A549 (cell line): ENCODE measurements at regions not wholly inside any gene's neighbourhood (a gene's known extent, or its start where the extent isn't known, plus 50 kb on each side); places are given as distances from the start of the nearest gene placed in this dataset.

Experiments
- CEBPB ChIP-seq, 2 experiments: fragments of >200 bp in 1 of 2; sonication (Bioruptor Twin) in 1 of 2; formaldehyde crosslinking in 1 of 2; IDR thresholded peaks; 2 replicates each; pipeline ENCODE4 v1.6.1; 2012 to 2016
- CHD2 ChIP-seq: fragments of 150-350 bp; IDR thresholded peaks from 2 replicates; pipeline ENCODE4 v1.6.1; 2014; ENCODE audit warnings: low read length; ENCODE audit not compliant: partially characterized antibody
- CHD4 ChIP-seq: fragments of 200-600 bp; sonication (generic); IDR thresholded peaks from 2 replicates; pipeline ENCODE4 v1.6.1; 2016; ENCODE audit warnings: antibody characterized with exemption, mild to moderate bottlenecking, borderline replicate concordance
- CTCF ChIP-seq: fragments of >200 bp; sonication (Bioruptor Twin); formaldehyde crosslinking; IDR thresholded peaks from 3 replicates; pipeline ENCODE4 v1.5.1; 2016
- EP300 ChIP-seq, 2 experiments: fragments of >200 bp; sonication (Bioruptor Twin); formaldehyde crosslinking; IDR thresholded peaks; 2 replicates in 1 of 2; 3 replicates in 1 of 2; pipeline ENCODE4 v1.6.1; 2016 to 2017
- HMGXB4 ChIP-seq: fragments of 250-450 bp; sonication (Bioruptor Pico); IDR thresholded peaks from 2 replicates; pipeline ENCODE4 v1.5.0; 2021; ENCODE audit warnings: mild to moderate bottlenecking, moderate library complexity, borderline replicate concordance
- NR3C1 ChIP-seq: fragments of >200 bp; sonication (Bioruptor Twin); formaldehyde crosslinking; IDR thresholded peaks from 3 replicates; pipeline ENCODE4 v1.6.1; 2017
- POLR2A ChIP-seq: IDR thresholded peaks from 2 replicates; pipeline ENCODE4 v1.6.1; 2012; ENCODE audit warnings: mild to moderate bottlenecking, low read length
- POLR2AphosphoS2 ChIP-seq: conservative IDR thresholded peaks from 2 replicates; pipeline ENCODE4 v1.6.1; 2012; ENCODE audit warnings: low read length, improper control_type of control experiment, inconsistent platforms
- RCOR1 ChIP-seq: fragments of 150-350 bp; IDR thresholded peaks from 2 replicates; pipeline ENCODE4 v1.6.1; 2014; ENCODE audit warnings: antibody characterized with exemption, low read length, low read depth
- REST ChIP-seq: fragments of 200-600 bp; sonication (generic); IDR thresholded peaks from 2 replicates; pipeline ENCODE4 v1.6.1; 2016; ENCODE audit warnings: antibody characterized with exemption, mild to moderate bottlenecking, moderate library complexity
- RNF2 ChIP-seq: fragments of 200-600 bp; sonication (generic); IDR thresholded peaks from 2 replicates; pipeline ENCODE4 v1.6.1; 2016; ENCODE audit warnings: low read depth, mild to moderate bottlenecking, antibody characterized with exemption, moderate library complexity, borderline replicate concordance
- USF2 ChIP-seq: fragments of 450-650 bp; IDR thresholded peaks from 2 replicates; pipeline ENCODE4 v1.6.1; 2014; ENCODE audit warnings: antibody characterized with exemption
- ZNF302 ChIP-seq: fragments of 250-450 bp; sonication (Bioruptor Pico); IDR thresholded peaks from 2 replicates; pipeline ENCODE4 v1.9.0; 2021; ENCODE audit warnings: inconsistent platforms, mild to moderate bottlenecking, moderate library complexity

- no peak for TF ChIP-seq EP300 (IDR thresholded peaks at IDR 0.05)
- TF ChIP-seq RNF2, result no peak
- TF ChIP-seq POLR2A, result no peak
- no peak for TF ChIP-seq CEBPB (IDR thresholded peaks at IDR 0.05)
- TF ChIP-seq CTCF, result no peak
- TF ChIP-seq POLR2AphosphoS2, result no peak
- no peak for TF ChIP-seq ZNF302 (CRISPR knock-in tag)
- TF ChIP-seq RCOR1, result no peak
- no peak for TF ChIP-seq CHD2
- no peak for TF ChIP-seq CHD4
- no peak for TF ChIP-seq REST
- no peak for TF ChIP-seq HMGXB4
- no peak for TF ChIP-seq NR3C1
- TF ChIP-seq USF2, result no peak
These were observed 308.2 kb upstream of the EMCN start for GRCh38 chr4:100826067-100826466.
